Endothelial cell of umbilical vein (primary cell): ENCODE measurements at regions not wholly inside any gene's neighbourhood (a gene's known extent, or its start where the extent isn't known, plus 50 kb on each side); places are given as distances from the start of the nearest gene placed in this dataset.

Experiments
- BruUV-seq: library from RNA; stranded (reverse); fragments of 400-500 nt; replicated peaks from 2 replicates; lab custom pipeline; 2021; lab: Mats Ljungman, UMichigan
- CTCF ChIA-PET: fragments of 300-600, 350-600 bp; sonication (Branson Sonifier 250); formaldehyde crosslinking; loops from one replicate; lab custom pipeline; 2021; ENCODE audit warnings: antibody characterized with exemption, inconsistent platforms; lab: Charles Lee
- POLR2A ChIA-PET: fragments of 300-600, 350-600 bp; sonication (Branson Sonifier 250); formaldehyde crosslinking; loops from one replicate; lab custom pipeline; 2021; ENCODE audit warnings: antibody characterized with exemption, inconsistent platforms; lab: Charles Lee
- DNase-seq: peaks from one replicate; pipeline ENCODE4 v3.0.0-alpha.2; 2011; ENCODE audit warnings: low read depth, low spot score
- FAIRE-seq: peaks from 2 replicates; lab custom pipeline; 2011; peaks lifted over from hg19 to GRCh38; lab: Jason Lieb, UNC
- H2AFZ ChIP-seq: 2 replicates; pipeline ENCODE4 v1.6.0; 2012; ENCODE audit warnings: low read depth, low read length, control low read depth, inconsistent platforms
- H3K27ac ChIP-seq: 2 replicates; pipeline ENCODE4 v1.5.1; 2011; ENCODE audit warnings: low read depth, mild to moderate bottlenecking, control low read depth, low read length, moderate library complexity; ENCODE audit not compliant: insufficient read depth
- H3K27me3 ChIP-seq, 2 experiments: 2 replicates each; pipeline versions ENCODE4 v1.6.0 to v1.6.1; 2011; ENCODE audit warnings: low read length in 2 of 2, mixed read lengths in 1 of 2; ENCODE audit not compliant: control insufficient read depth in 2 of 2, insufficient read depth in 2 of 2
- H3K36me3 ChIP-seq, 2 experiments: 2 replicates in 1 of 2; 3 replicates in 1 of 2; pipeline ENCODE4 v1.5.1; 2011; ENCODE audit warnings: low read length in 2 of 2, mild to moderate bottlenecking in 1 of 2, moderate library complexity in 1 of 2; ENCODE audit not compliant: control insufficient read depth in 2 of 2, insufficient read depth in 2 of 2; ENCODE audit errors: extremely low read depth in 1 of 2
- H3K4me1 ChIP-seq: 3 replicates; pipeline ENCODE4 v1.5.1; 2011; ENCODE audit warnings: mild to moderate bottlenecking, low read length; ENCODE audit not compliant: control insufficient read depth, insufficient read depth; ENCODE audit errors: extremely low read depth
- H3K4me2 ChIP-seq: 2 replicates; pipeline ENCODE4 v1.6.1; 2011; ENCODE audit warnings: low read length, control low read depth, mixed read lengths; ENCODE audit not compliant: insufficient read depth
- H3K4me3 ChIP-seq, 3 experiments: fragments of 200-600 bp in 1 of 3; sonication (generic), shearing (Covaris generic) in 1 of 3; replicated peaks in 1 of 3; 2 replicates each; pipeline ENCODE4 v1.5.1; 2011 to 2016; ENCODE audit warnings: control low read depth in 3 of 3, low read length in 3 of 3, mild to moderate bottlenecking in 2 of 3, inconsistent platforms in 1 of 3, low read depth in 1 of 3, moderate library complexity in 1 of 3; ENCODE audit not compliant: insufficient read depth in 1 of 3
- H3K79me2 ChIP-seq: 2 replicates; pipeline ENCODE4 v1.6.0; 2012; ENCODE audit warnings: low read length, inconsistent platforms; ENCODE audit not compliant: control insufficient read depth, insufficient read depth
- H3K9ac ChIP-seq: replicated peaks from 2 replicates; pipeline ENCODE3; 2011; ENCODE audit warnings: low read length, control low read depth; ENCODE audit not compliant: insufficient read depth; ENCODE audit errors: extremely low read depth
- H3K9me1 ChIP-seq: replicated peaks from 3 replicates; pipeline ENCODE4 v1.6.0; 2011; ENCODE audit warnings: mild to moderate bottlenecking, low read length; ENCODE audit not compliant: control insufficient read depth, insufficient read depth; ENCODE audit errors: extremely low read depth
- H3K9me3 ChIP-seq: replicated peaks from 2 replicates; pipeline ENCODE4 v1.5.1; 2012; ENCODE audit warnings: low read length, inconsistent platforms; ENCODE audit not compliant: control insufficient read depth, insufficient read depth
- H4K20me1 ChIP-seq: replicated peaks from 2 replicates; pipeline ENCODE3; 2011; ENCODE audit warnings: mild to moderate bottlenecking, low read length; ENCODE audit not compliant: control insufficient read depth, insufficient read depth; ENCODE audit errors: extremely low read depth
- FOS ChIP-seq: IDR thresholded peaks from 2 replicates; pipeline ENCODE4 v1.6.1; 2011; ENCODE audit warnings: mild to moderate bottlenecking, low read length, moderate library complexity, borderline replicate concordance; ENCODE audit not compliant: insufficient read depth
- GATA2 ChIP-seq: IDR thresholded peaks from 2 replicates; pipeline ENCODE4 v1.7.0; 2011; ENCODE audit warnings: low read depth, mild to moderate bottlenecking, moderate library complexity, mixed read lengths, low read length; ENCODE audit not compliant: insufficient read length, insufficient read depth
- JUN ChIP-seq: IDR thresholded peaks from 2 replicates; pipeline ENCODE4 v1.6.1; 2011; ENCODE audit warnings: borderline replicate concordance, low read depth; ENCODE audit not compliant: insufficient read length, insufficient read depth
- MAX ChIP-seq: IDR thresholded peaks from 2 replicates; pipeline ENCODE4 v1.6.1; 2011; ENCODE audit not compliant: insufficient read depth, insufficient read length
- MYC ChIP-seq: IDR thresholded peaks from one replicate; pipeline ENCODE4 v1.6.1; 2011; ENCODE audit warnings: mild to moderate bottlenecking, low read depth, low read length
- POLR2A ChIP-seq: IDR thresholded peaks from 2 replicates; pipeline ENCODE4 v1.6.1; 2012; ENCODE audit warnings: low read depth, mild to moderate bottlenecking, control low read depth, low read length
- POLR2AphosphoS5 ChIP-seq: IDR thresholded peaks from 2 replicates; pipeline ENCODE4 v1.6.1; 2012; ENCODE audit warnings: low read depth, mild to moderate bottlenecking, control low read depth, low read length, moderate library complexity; ENCODE audit not compliant: insufficient read depth
- dilution Hi-C: fragments of 300-500 bp; cut with MboI; formaldehyde crosslinking; loops from one replicate; pipeline ENCODE4 v1.15.0; 2019; ENCODE audit warnings: low sequenced_read_pairs; ENCODE audit not compliant: extremely low pct_ligation_motif_present
- intact Hi-C: fragments of 100-400 bp; cut with micrococcal nuclease; formaldehyde crosslinking; loops from one replicate; pipeline ENCODE4 v1.10.0; 2022

GRCh38 chr5:57780961-57781325, 298.3 kb upstream of the ACTBL2 start:
- Histone ChIP-seq H3K27me3 (no peaks in the 10 kb centered on the region), H3K79me2 (no peaks in the 10 kb centered on the region), H3K9me3 (no peaks in the 10 kb centered on the region), H3K9ac (no peak overlapping the region), H2AFZ (no peak overlapping the region), H3K36me3 (no peaks in the 10 kb centered on the region), H3K4me3 (no peak overlapping the region), H3K4me2 (no peak overlapping the region), H3K9me1 (no peaks in the 10 kb centered on the region), H4K20me1 (no peaks in the 10 kb centered on the region), H3K4me1 (peaks cover 37% of the 10 kb centered on the region), H3K27ac (no peak overlapping the region)
- dilution Hi-C loops, result loop anchor here (25.0 kb wide), 1 partner anchor 681 kb away; the partner anchor contains the start of gene PLK2
- TF ChIP-seq MAX, result no peak
- no peak for DNase-seq
- FAIRE-seq, result no peak
- POLR2A ChIA-PET, result interaction anchor here (0.8 kb wide), 1 partner anchor 681 kb away, joined by 3 read pairs; no protein-coding TSS in a partner anchor
- BruUV-seq, result no TSS peak
- CTCF ChIA-PET, result interaction anchor here (5.2 to 6.3 kb wide), 4 partner anchors 131 to 680 kb away, joined by 114 to 260 read pairs (median 164); partner anchors contain the start of gene PLK2
- intact Hi-C loops, result loop anchor here (1.0 to 10.0 kb wide), 3 partner anchors 60 to 536 kb away; no protein-coding TSS in a partner anchor

GRCh38 chr5:57780306-57780960, 297.8 kb upstream of the ACTBL2 start:
- TF ChIP-seq POLR2A (no peak), MYC (no peak), MAX (no peak), JUN (peak; percentile 10), FOS (no peak), GATA2 (peak; percentile 67), POLR2AphosphoS5 (peak; percentile 49)
- no peaks in the 10 kb centered on the region for H3K27me3 ChIP-seq
- peak overlapping the region; percentile 46 for H3K9ac ChIP-seq
- peak overlapping the region in 1 of 3 experiments; percentile 3 for H3K4me3 ChIP-seq
- dilution Hi-C loops (loop anchor here (25.0 kb wide), 1 partner anchor 682 kb away; the partner anchor contains the start of gene PLK2), intact Hi-C loops (loop anchor here (1.0 to 10.0 kb wide), 3 partner anchors 61 to 537 kb away; no protein-coding TSS in a partner anchor)
- ChIA-PET CTCF (interaction anchor here (0.8 to 6.3 kb wide), 17 partner anchors 18 to 1070 kb away, joined by 3 to 260 read pairs (median 6); partner anchors contain the start of gene PLK2), POLR2A (interaction anchor here (0.8 to 3.0 kb wide), 3 partner anchors 130 to 681 kb away, joined by 3 to 50 read pairs (median 3); partner anchors contain the start of gene PLK2)
- H3K4me1 ChIP-seq, result peaks cover 37% of the 10 kb centered on the region
- H2AFZ ChIP-seq, result peak overlapping the region; percentile 73
- peak; percentile 61 for FAIRE-seq
- no TSS peak for BruUV-seq
- no peaks in the 10 kb centered on the region for H3K79me2 ChIP-seq
- peak overlapping the region; percentile 71 for H3K27ac ChIP-seq
- DNase-seq, result peak; percentile 93
- no peaks in the 10 kb centered on the region for H3K36me3 ChIP-seq
- no peaks in the 10 kb centered on the region for H3K9me3 ChIP-seq
- no peaks in the 10 kb centered on the region for H4K20me1 ChIP-seq
- H3K4me2 ChIP-seq, result peak overlapping the region; percentile 59
- no peaks in the 10 kb centered on the region for H3K9me1 ChIP-seq
